MM.1S (cell line): ENCODE measurements at regions not wholly inside any gene's neighbourhood (a gene's known extent, or its start where the extent isn't known, plus 50 kb on each side); places are given as distances from the start of the nearest gene placed in this dataset.

Experiments used
- DNase-seq: peaks from one replicate; pipeline ENCODE4 v3.0.0-alpha.2; 2015
- H2AFZ ChIP-seq: fragments of 300-600 bp; sonication (generic); 2 replicates; pipeline ENCODE4 v1.6.0; 2016; ENCODE audit warnings: antibody characterized with exemption, low read length
- H3F3A ChIP-seq: fragments of 300-600 bp; sonication (generic); 2 replicates; pipeline ENCODE4 v1.6.1; 2016; ENCODE audit warnings: mild to moderate bottlenecking, antibody characterized with exemption, low read length, moderate library complexity, mixed read lengths; ENCODE audit not compliant: insufficient read depth
- H3K27ac ChIP-seq: fragments of 300-600 bp; sonication (generic); 2 replicates; pipeline ENCODE4 v1.5.1; 2016; ENCODE audit warnings: mild to moderate bottlenecking, low read length
- H3K27me3 ChIP-seq: fragments of 300-600 bp; sonication (generic); replicated peaks from 2 replicates; pipeline ENCODE4 v1.6.0; 2016; ENCODE audit warnings: low read length; ENCODE audit not compliant: insufficient read depth
- H3K36me3 ChIP-seq: fragments of 300-600 bp; sonication (generic); replicated peaks from 2 replicates; pipeline ENCODE4 v1.6.1; 2016; ENCODE audit warnings: mild to moderate bottlenecking, low read length, mixed read lengths; ENCODE audit not compliant: insufficient read depth
- H3K4me1 ChIP-seq: fragments of 300-600 bp; sonication (generic); 2 replicates; pipeline ENCODE4 v1.6.1; 2016; ENCODE audit warnings: low read length, mixed read lengths
- H3K4me2 ChIP-seq: fragments of 300-600 bp; sonication (generic); 2 replicates; pipeline ENCODE4 v1.6.0; 2016; ENCODE audit warnings: low read depth, low read length
- H3K4me3 ChIP-seq: fragments of 300-600 bp; sonication (generic); 2 replicates; pipeline ENCODE4 v1.5.1; 2016; ENCODE audit warnings: low read length, mixed read lengths
- H3K79me2 ChIP-seq: fragments of 300-600 bp; sonication (generic); 2 replicates; pipeline ENCODE4 v1.6.1; 2016; ENCODE audit warnings: mixed run types, low read length, mixed read lengths
- H3K9ac ChIP-seq: fragments of 300-600 bp; sonication (generic); 2 replicates; pipeline ENCODE4 v1.6.1; 2016; ENCODE audit warnings: low read length, mixed read lengths
- H3K9me2 ChIP-seq: fragments of 300-600 bp; sonication (generic); replicated peaks from 2 replicates; pipeline ENCODE4 v1.6.1; 2016; ENCODE audit warnings: mild to moderate bottlenecking, low read length, mixed read lengths; ENCODE audit not compliant: insufficient read depth
- H3K9me3 ChIP-seq: fragments of 300-600 bp; sonication (generic); replicated peaks from 2 replicates; pipeline ENCODE4 v1.6.1; 2016; ENCODE audit warnings: mild to moderate bottlenecking, low read length, mixed read lengths; ENCODE audit not compliant: insufficient read depth
- H4K20me1 ChIP-seq: fragments of 300-600 bp; sonication (generic); 2 replicates; pipeline ENCODE4 v1.6.1; 2016; ENCODE audit warnings: mild to moderate bottlenecking, low read length, moderate library complexity, mixed read lengths; ENCODE audit not compliant: insufficient read depth
- CTCF ChIP-seq: fragments of 300-600 bp; sonication (generic); IDR thresholded peaks from 2 replicates; pipeline ENCODE4 v1.5.1; 2016; ENCODE audit warnings: antibody characterized with exemption, low read length, mixed read lengths
- EZH2 ChIP-seq: fragments of 300-600 bp; sonication (generic); optimal IDR thresholded peaks from 2 replicates; pipeline ENCODE3; 2017; ENCODE audit warnings: low read depth, mild to moderate bottlenecking, antibody characterized with exemption, low read length, mixed read lengths
- EZH2phosphoT487 ChIP-seq: fragments of 300-600 bp; sonication (generic); IDR thresholded peaks from 2 replicates; pipeline ENCODE4 v1.6.1; 2018; ENCODE audit warnings: antibody characterized with exemption, low read length

GRCh38 chr2:221106241-221106640 is 465.9 kb downstream of the EPHA4 start:
- DNase-seq: no peak
- Histone ChIP-seq H4K20me1 (no peaks in the 10 kb centered on the region), H3F3A (no peaks in the 10 kb centered on the region), H3K4me1 (no peaks in the 10 kb centered on the region), H3K36me3 (no peaks in the 10 kb centered on the region), H3K79me2 (no peaks in the 10 kb centered on the region), H2AFZ (no peak overlapping the region), H3K27ac (no peak overlapping the region), H3K4me3 (no peak overlapping the region), H3K9ac (no peak overlapping the region), H3K9me2 (no peaks in the 10 kb centered on the region), H3K27me3 (no peaks in the 10 kb centered on the region), H3K4me2 (no peak overlapping the region), H3K9me3 (no peaks in the 10 kb centered on the region)
- TF ChIP-seq EZH2phosphoT487 (no peak), EZH2 (no peak), CTCF (no peak)

- no peaks in the 10 kb centered on the region for H4K20me1 ChIP-seq
- H3K4me3 ChIP-seq: no peak overlapping the region
- no peaks in the 10 kb centered on the region for H3K79me2 ChIP-seq
- H3K36me3 ChIP-seq: no peaks in the 10 kb centered on the region
- no peaks in the 10 kb centered on the region for H3K4me1 ChIP-seq
- H3K27me3 ChIP-seq: no peaks in the 10 kb centered on the region
- no peak overlapping the region for H3K4me2 ChIP-seq
- H3F3A ChIP-seq: no peaks in the 10 kb centered on the region
- no peaks in the 10 kb centered on the region for H3K9me2 ChIP-seq
- no peak overlapping the region for H2AFZ ChIP-seq
- no peak for DNase-seq
- no peaks in the 10 kb centered on the region for H3K9me3 ChIP-seq
- H3K27ac ChIP-seq: no peak overlapping the region
- TF ChIP-seq EZH2 (no peak), EZH2phosphoT487 (no peak), CTCF (no peak)
- no peak overlapping the region for H3K9ac ChIP-seq
These were observed 464.7 kb downstream of the EPHA4 start for GRCh38 chr2:221107424-221107823.

GRCh38 chr2:221109552-221109951 is 462.6 kb downstream of the EPHA4 start:
- no peak for DNase-seq

More at GRCh38 chr2:221109552-221109951, 462.6 kb downstream of the EPHA4 start:
- no peaks in the 10 kb centered on the region for H3F3A ChIP-seq
- no peaks in the 10 kb centered on the region for H3K9me3 ChIP-seq
- no peaks in the 10 kb centered on the region for H3K4me1 ChIP-seq
- no peak overlapping the region for H3K4me2 ChIP-seq
- H4K20me1 ChIP-seq: no peaks in the 10 kb centered on the region
- H3K27me3 ChIP-seq: no peaks in the 10 kb centered on the region
- no peak overlapping the region for H3K9ac ChIP-seq
- no peak for TF ChIP-seq CTCF
- TF ChIP-seq EZH2: no peak
- no peak for TF ChIP-seq EZH2phosphoT487
- no peak overlapping the region for H3K4me3 ChIP-seq
- H2AFZ ChIP-seq: no peak overlapping the region
- H3K9me2 ChIP-seq: no peaks in the 10 kb centered on the region
- H3K79me2 ChIP-seq: no peaks in the 10 kb centered on the region
- H3K36me3 ChIP-seq: no peaks in the 10 kb centered on the region
- H3K27ac ChIP-seq: no peak overlapping the region
